C4-2B (cell line): ENCODE measurements at regions not wholly inside any gene's neighbourhood (a gene's known extent, or its start where the extent isn't known, plus 50 kb on each side); places are given as distances from the start of the nearest gene placed in this dataset.

Experiments
- ZFX ChIP-seq: fragments of 450-650 bp; IDR thresholded peaks from 2 replicates; pipeline ENCODE4 v1.6.1; 2017
- TF ChIP-seq, protein P1 (sequence below): fragments of 450-650 bp; conservative IDR thresholded peaks from 2 replicates; pipeline ENCODE4 v1.5.1; 2017; ENCODE audit warnings: mild to moderate bottlenecking

GRCh38 chr3:107453504-107453903 lies 69.3 kb upstream of the BBX start:
- TF ChIP-seq, protein P1, sequence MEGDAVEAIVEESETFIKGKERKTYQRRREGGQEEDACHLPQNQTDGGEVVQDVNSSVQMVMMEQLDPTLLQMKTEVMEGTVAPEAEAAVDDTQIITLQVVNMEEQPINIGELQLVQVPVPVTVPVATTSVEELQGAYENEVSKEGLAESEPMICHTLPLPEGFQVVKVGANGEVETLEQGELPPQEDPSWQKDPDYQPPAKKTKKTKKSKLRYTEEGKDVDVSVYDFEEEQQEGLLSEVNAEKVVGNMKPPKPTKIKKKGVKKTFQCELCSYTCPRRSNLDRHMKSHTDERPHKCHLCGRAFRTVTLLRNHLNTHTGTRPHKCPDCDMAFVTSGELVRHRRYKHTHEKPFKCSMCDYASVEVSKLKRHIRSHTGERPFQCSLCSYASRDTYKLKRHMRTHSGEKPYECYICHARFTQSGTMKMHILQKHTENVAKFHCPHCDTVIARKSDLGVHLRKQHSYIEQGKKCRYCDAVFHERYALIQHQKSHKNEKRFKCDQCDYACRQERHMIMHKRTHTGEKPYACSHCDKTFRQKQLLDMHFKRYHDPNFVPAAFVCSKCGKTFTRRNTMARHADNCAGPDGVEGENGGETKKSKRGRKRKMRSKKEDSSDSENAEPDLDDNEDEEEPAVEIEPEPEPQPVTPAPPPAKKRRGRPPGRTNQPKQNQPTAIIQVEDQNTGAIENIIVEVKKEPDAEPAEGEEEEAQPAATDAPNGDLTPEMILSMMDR: no peak
- TF ChIP-seq ZFX: no peak
